ENCODE measurements at regions not wholly inside any gene's neighbourhood (a gene's known extent, or its start where the extent isn't known, plus 50 kb on each side); places are given as distances from the start of the nearest gene placed in this dataset.
"Not testable (repeated sequence)": the region's sequence is repeated elsewhere in the genome, so short reads cannot be mapped to it uniquely, and the experiment has no call there.

GRCh38 chr10:130707389-130707979, 571.3 kb downstream of the GLRX3 start:
- no peak for DNase-seq

DNA sequence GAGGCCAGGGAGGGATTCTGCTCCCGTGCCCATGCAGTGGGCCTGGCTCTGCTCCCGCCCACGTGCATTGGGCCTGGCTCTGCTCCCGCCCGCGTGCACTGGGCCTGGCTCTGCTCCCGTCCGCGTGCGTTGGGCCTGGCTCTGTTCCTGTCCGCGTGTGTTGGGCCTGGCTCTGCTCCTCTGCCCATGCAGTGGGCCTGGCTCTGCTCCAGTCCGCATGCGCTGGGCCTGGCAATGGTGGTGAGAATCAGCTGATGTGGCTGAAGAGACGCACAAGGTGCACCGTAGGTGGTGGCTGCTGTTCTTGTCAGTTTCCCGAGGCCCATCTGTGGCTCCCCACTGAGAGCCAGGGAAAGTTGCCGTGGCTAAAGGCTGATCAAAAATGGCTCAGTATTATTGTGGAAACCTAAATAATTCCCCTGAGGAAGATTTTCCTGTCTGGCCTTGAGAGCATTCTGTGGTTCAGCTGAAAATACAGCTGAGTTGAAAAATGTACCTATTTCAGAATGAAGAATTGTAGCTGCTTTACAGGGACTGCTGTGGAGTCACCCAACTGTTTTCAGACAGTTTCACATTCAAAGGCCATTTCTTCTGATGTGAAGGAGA, 572.4 kb downstream of the GLRX3 start:
- DNase-seq: no peak

GRCh38 chr10:130709415-130709814, 573.2 kb downstream of the GLRX3 start:
- no peak for DNase-seq

- DNase-seq: no peak
Observed at GRCh38 chr10:130711072-130711471, 574.9 kb downstream of the GLRX3 start.

DNA sequence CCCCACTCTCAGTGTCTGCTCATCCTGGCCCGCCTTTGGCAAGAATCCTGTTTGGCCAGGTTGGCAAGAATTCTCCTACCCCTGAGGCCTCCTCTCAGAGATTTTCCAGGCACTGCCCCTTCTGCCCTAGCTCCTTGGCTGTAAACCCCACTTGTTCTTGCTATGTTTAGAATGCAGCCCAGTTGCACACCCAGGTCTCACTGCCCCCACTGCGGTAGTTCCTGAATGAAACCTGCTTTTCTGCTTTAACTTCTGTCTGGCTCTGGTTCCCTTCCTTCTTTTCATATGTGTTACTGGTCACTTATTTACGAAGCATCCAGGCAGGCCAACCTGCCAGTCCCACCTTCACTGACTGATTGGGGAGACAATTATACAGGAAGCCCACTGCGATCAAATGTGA, 576.9 kb downstream of the GLRX3 start:
- no peak for DNase-seq

DNA sequence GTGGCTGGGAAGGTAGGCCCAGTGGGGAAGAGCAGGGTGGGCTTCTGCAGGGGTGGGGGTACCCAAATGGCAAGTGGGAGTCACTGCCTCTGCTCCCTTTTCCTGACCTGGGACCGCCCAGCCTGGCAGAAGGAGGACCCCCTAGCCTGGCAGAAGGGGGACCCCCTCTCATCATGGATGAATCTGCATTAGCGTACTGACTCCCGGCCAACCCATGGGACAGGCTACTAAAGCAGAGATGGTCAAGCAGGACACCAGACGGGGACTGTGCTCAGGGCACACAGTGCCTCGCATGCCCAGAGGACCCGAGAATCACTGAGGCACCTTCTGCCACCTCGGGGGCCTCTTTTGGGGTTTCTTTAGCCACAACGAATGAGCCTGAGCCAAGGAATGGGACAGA, 577.5 kb downstream of the GLRX3 start:
- no peak for DNase-seq

DNA sequence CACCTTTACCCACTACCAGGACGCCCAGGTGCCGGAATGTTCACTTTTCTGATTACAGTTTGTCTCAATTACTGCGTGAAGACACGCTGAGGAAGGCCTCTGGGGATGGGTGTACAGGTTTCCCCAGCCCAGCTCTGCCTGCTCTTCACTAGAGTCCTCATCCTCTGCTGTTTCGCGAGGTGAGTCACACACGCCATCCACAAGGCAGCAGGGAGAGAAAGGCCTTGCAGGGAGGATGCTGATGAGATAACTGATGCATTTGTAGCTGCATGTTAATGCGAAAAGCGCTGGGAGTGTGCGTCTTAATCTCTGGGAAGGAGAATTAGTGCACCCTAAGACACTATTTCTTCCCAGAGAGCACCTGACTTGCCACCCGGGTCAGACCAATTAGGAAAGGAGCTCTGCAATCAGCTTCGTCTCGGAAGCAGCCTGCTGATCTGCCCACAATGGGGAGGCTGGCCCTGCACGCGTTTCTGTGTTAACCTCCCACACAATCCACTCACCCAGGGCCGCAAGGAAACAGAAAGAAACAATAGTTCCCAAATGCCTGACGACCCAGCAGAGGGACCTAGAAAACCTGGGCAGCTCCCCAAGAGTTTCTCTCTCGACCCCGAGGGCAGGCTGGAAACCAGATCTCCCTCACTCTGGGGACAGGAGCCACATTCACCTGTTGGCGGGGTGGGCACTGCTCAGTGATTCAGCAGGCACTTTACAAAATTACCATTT, 578.7 kb downstream of the GLRX3 start:
- DNase-seq: no peak

- DNase-seq: no peak
Observed at GRCh38 chr10:130715686-130716670, 579.8 kb downstream of the GLRX3 start.

DNA sequence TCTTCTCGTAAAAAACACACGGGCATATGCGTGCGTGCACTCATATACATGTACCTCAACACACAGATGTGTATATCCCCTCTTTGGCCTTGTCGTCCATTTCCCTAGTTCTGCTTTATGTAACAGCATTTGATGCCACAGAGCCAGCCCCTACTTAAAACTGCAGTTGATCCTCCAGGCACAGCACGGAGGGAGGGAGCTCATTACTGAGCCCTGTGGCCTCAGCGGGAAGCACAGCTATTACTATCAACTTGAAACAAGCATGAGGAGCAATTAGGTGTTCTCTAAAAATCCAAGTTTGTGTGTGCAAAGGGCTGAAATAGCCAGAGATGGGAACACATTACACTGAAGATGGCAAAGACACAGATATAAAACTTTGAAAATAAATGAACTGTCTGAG, 580.9 kb downstream of the GLRX3 start:
- DNase-seq: no peak

GRCh38 chr10:130718744-130719447, 582.7 kb downstream of the GLRX3 start:
- not testable (repeated sequence) for DNase-seq

GRCh38 chr10:130719448-130719752, 583.2 kb downstream of the GLRX3 start:
- no peak for DNase-seq

GRCh38 chr10:130720235-130720634, 584.0 kb downstream of the GLRX3 start:
- DNase-seq: no peak

DNA sequence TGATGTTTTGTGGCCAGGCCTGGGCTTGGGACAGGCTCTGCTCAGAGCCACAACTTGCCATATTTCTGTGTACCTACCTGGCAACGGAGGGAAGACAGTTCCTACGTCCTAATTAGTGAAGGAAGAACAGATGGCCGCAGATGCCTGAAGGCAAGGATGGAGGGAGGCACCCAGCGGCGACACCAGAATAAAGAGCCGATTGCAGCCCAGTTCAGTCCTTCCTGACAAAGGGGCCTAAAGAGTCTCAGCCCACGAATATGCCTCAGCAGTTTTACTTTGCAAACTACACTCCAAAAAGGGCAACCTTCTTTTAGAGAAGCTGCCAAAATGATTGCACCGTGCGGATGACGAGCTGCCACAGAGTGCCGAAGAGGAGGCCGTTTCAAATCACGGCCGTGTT, 585.8 kb downstream of the GLRX3 start:
- DNase-seq: no peak

- DNase-seq: no peak
Observed at GRCh38 chr10:130723704-130724103, 587.5 kb downstream of the GLRX3 start.

GRCh38 chr10:130725474-130725970, 586.0 kb downstream of the TCERG1L start:
- DNase-seq: no peak

DNA sequence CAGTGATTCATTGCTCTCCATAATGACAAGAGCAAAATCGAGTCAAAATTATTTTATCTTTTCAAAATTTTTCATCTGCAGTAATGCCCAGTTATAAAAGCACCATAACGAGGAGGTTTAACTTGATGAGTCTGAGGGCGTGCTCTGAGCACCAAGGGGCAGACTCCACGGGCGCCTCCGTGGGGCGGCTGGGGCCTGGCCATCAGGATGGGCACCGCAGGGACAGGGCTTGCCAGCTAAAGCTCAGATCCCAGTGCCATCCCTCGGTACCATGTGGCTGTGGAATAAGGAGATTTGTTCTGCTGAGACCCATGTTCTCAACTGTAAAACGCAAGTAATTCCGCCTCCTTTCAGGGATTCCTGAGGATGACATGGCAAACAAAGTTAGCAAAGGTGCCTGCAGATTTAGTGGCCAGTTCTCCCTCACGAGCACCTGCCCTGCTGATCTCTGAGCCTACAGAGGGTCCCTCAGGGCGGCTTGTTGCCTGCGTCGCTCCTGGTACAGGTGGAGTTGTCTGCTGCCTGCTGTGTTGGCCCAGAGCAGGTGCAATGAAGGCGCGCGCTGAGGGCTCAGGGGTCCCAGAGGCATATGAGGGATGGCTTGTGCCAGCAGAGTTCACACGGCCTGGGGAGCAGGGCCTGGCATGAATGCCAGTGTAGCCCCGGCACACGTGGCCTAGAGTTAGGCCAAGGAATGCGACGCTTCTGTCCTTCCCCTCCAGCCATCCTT, 584.4 kb downstream of the TCERG1L start:
- no peak for DNase-seq

GRCh38 chr10:130727766-130728490, 583.6 kb downstream of the TCERG1L start:
- no peak for DNase-seq

GRCh38 chr10:130728531-130729215, 582.8 kb downstream of the TCERG1L start:
- no peak for DNase-seq

- no peak for DNase-seq
Observed at GRCh38 chr10:130729876-130730275, 581.6 kb downstream of the TCERG1L start.

GRCh38 chr10:130737186-130737585, 574.3 kb downstream of the TCERG1L start:
- DNase-seq: no peak

Measured in NCI-H146 (cell line).